ENCODE measurements at regions not wholly inside any gene's neighbourhood (a gene's known extent, or its start where the extent isn't known, plus 50 kb on each side); places are given as distances from the start of the nearest gene placed in this dataset.

- H3K27me3 ChIP-seq (ENCODE audit: insufficient read depth): no peaks in the 10 kb centered on the region; the same call in 1 of the 2 replicates
- H3F3A ChIP-seq (replicated peaks; ENCODE audit: insufficient read depth): no peaks in the 10 kb centered on the region
- H3K9me2 ChIP-seq: no peaks in the 10 kb centered on the region
- CTCF ChIA-PET: no interaction called here
- H3K9me3 ChIP-seq: no peaks in the 10 kb centered on the region
- H3K9ac ChIP-seq: no peak overlapping the region
- no peaks in the 10 kb centered on the region for H3K36me3 ChIP-seq (replicated peaks in 1 of 2; ENCODE audit: control insufficient read depth in 1 of 2, insufficient read depth in 2 of 2, low read length in 1 of 2)
- no peak for TF ChIP-seq FOSL2 (IDR thresholded peaks at IDR 0.05; ENCODE audit: borderline replicate concordance, low read depth)
- TF ChIP-seq RCOR1 (IDR thresholded peaks at IDR 0.05; ENCODE audit: low read length): no peak
- no peak for TF ChIP-seq MAX (IDR thresholded peaks at IDR 0.05; ENCODE audit: low read depth)
- no peak for TF ChIP-seq USF1 (IDR thresholded peaks at IDR 0.05; ENCODE audit: borderline replicate concordance, low read depth)
- no peak for TF ChIP-seq USF2 (IDR thresholded peaks at IDR 0.05; ENCODE audit: borderline replicate concordance, low read depth, low read length)
- no peak for TF ChIP-seq TEAD4 (IDR thresholded peaks at IDR 0.05; ENCODE audit: borderline replicate concordance, insufficient read depth)
- POLR2A ChIA-PET: no interaction called here
- H4K20me1 ChIP-seq (ENCODE audit: insufficient read depth): no peaks in the 10 kb centered on the region
- H3K79me2 ChIP-seq (ENCODE audit: insufficient read depth): no peaks in the 10 kb centered on the region
- no peak for DNase-seq
- H3K4me2 ChIP-seq: no peak overlapping the region
- H3K4me1 ChIP-seq (ENCODE audit: control insufficient read depth in 1 of 2, insufficient read depth in 2 of 2, low read depth in 1 of 2, low read length in 1 of 2): peaks cover 0 to 11% of the 10 kb centered on the region in 2 experiments; a peak in 1 of 4 replicates
- H2AFZ ChIP-seq (ENCODE audit: low read depth): no peak overlapping the region
- no peak overlapping the region for H3K27ac ChIP-seq (ENCODE audit: low read depth in 2 of 2, low read length in 1 of 2)
- H3K4me3 ChIP-seq (ENCODE audit: low read depth in 2 of 2, low read length in 1 of 2): no peak overlapping the region
- 47% methylated on average over 3 of the region's 4 CpGs for WGBS (ENCODE audit: low lambda C conversion rate)
These were observed 52.8 kb upstream of the STUM start for GRCh38 chr1:226495716-226496115.

- WGBS (ENCODE audit: low lambda C conversion rate): 44% methylated on average over 7 of the region's 7 CpGs
- Histone ChIP-seq H3F3A (replicated peaks; ENCODE audit: insufficient read depth) (no peaks in the 10 kb centered on the region), H3K9ac (no peak overlapping the region), H3K4me3 (ENCODE audit: low read depth in 2 of 2, low read length in 1 of 2) (no peak overlapping the region), H3K9me2 (no peaks in the 10 kb centered on the region), H3K36me3 (replicated peaks in 1 of 2; ENCODE audit: control insufficient read depth in 1 of 2, insufficient read depth in 2 of 2, low read length in 1 of 2) (no peaks in the 10 kb centered on the region), H3K4me1 (ENCODE audit: control insufficient read depth in 1 of 2, insufficient read depth in 2 of 2, low read depth in 1 of 2, low read length in 1 of 2) (peaks cover 0 to 11% of the 10 kb centered on the region in 2 experiments; a peak in 1 of 4 replicates), H3K27ac (ENCODE audit: low read depth in 2 of 2, low read length in 1 of 2) (no peak overlapping the region), H3K9me3 (no peaks in the 10 kb centered on the region), H3K27me3 (ENCODE audit: insufficient read depth) (no peaks in the 10 kb centered on the region; the same call in 1 of the 2 replicates), H3K79me2 (ENCODE audit: insufficient read depth) (no peaks in the 10 kb centered on the region), H2AFZ (ENCODE audit: low read depth) (no peak overlapping the region), H4K20me1 (ENCODE audit: insufficient read depth) (no peaks in the 10 kb centered on the region), H3K4me2 (no peak overlapping the region)
- CTCF ChIA-PET: interaction anchor here (0.7 kb wide), 1 partner anchor 18 kb away, joined by 3 read pairs; no protein-coding TSS in a partner anchor
- no peak for TF ChIP-seq NRF1 (IDR thresholded peaks at IDR 0.05; ENCODE audit: low read depth, low read length)
- peak; percentile 30; the same call in 1 of the 2 replicates for TF ChIP-seq RCOR1 (IDR thresholded peaks at IDR 0.05; ENCODE audit: low read length)
- peak in 1 of 2 experiments; percentile 40; a peak in 1 of 4 replicates for TF ChIP-seq EP300 (IDR thresholded peaks at IDR 0.05; ENCODE audit: borderline replicate concordance in 1 of 2, low read depth in 1 of 2, low read length in 1 of 2)
- POLR2A ChIA-PET: no interaction called here
- no peak for DNase-seq
These were observed 52.0 kb upstream of the STUM start for GRCh38 chr1:226496453-226497015.
